Fibroblast of peridontal ligament (primary cell): ENCODE measurements at regions not wholly inside any gene's neighbourhood (a gene's known extent, or its start where the extent isn't known, plus 50 kb on each side); places are given as distances from the start of the nearest gene placed in this dataset.

ENCODE experiments used
- DNase-seq: peaks from one replicate; pipeline ENCODE4 v3.0.0-alpha.2; 2010; ENCODE audit errors: extremely low read depth

DNA sequence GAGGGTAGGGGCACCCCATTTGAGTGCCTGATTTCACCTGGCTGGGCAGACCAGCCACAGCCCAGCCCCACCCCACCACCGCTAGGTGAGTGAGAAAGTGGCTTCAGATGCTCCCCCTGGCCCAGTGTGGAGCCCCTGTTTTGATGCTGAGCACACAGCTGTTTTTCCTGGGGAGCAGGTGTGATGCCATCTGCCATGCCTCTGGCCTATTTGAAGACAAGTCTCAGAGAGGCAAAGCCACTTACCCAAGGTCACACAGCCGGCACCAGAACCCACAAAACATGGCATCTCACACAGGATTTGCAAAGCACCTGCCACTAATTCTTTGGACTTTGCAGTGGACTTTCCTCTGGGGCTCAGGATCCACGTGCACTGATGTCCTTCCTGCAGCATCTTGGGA, 131.3 kb downstream of the INHBB start:
- DNase-seq, result no peak

DNA sequence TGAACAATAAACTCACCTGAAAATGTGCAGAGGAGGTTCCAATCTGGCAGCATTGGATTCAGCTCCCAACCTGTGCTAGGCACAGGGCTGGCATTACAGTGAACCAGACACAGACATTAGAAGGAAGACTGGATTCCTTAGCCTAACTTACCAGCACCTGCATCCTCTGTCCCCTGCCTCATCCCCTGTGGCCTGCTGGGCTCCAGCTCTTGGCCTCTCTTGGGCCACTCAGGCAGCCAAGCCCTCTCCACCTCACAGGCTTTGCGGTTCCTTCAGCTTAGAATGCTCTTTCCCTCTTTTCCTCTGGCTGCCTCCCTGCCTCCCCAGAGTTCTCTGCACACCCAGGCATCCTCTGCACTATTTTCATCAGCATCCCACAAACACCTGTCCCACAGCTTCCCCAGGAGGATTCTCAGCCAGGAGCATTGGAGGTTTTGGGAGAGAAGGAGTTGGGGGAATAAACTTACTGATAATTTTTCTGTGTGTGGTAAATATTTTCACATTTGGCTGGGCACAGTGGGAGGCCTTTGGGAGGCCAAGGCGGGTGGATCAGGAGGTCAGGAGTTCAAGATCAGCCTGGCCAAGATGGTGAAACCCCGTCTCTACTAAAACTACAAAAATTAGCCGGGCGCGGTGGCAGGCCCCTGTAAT, 132.0 kb downstream of the INHBB start:
- no peak for DNase-seq

- DNase-seq, result no peak
Observed at GRCh38 chr2:120480346-120480902, 134.5 kb downstream of the INHBB start.

DNA sequence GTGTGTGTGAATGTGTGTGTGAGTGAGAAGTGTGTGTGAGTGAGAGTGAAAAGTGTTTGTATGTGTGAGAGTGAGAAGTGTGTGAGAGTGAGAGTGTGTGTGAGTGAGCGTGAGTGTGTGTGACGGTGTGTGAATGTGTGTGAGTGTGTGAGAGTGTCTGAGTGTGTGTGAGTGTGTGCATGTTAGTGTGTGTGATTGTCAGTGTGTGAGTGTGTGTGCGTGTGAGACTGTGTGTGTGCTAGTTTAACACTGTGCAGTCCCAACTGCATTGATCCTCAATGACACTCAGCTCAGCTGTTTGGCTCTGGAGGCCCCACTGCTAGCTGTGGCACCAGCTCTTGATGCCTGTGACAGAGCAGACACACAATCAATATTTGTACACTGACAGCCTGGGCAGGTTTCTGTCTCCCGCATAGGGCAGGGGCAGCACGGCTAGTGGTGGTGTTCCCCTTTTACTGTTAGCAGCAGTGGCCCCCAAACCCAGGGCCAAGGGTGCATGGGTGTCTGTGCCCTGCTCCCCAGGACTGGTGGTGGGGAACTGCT, 135.0 kb downstream of the INHBB start:
- DNase-seq, result no peak

DNA sequence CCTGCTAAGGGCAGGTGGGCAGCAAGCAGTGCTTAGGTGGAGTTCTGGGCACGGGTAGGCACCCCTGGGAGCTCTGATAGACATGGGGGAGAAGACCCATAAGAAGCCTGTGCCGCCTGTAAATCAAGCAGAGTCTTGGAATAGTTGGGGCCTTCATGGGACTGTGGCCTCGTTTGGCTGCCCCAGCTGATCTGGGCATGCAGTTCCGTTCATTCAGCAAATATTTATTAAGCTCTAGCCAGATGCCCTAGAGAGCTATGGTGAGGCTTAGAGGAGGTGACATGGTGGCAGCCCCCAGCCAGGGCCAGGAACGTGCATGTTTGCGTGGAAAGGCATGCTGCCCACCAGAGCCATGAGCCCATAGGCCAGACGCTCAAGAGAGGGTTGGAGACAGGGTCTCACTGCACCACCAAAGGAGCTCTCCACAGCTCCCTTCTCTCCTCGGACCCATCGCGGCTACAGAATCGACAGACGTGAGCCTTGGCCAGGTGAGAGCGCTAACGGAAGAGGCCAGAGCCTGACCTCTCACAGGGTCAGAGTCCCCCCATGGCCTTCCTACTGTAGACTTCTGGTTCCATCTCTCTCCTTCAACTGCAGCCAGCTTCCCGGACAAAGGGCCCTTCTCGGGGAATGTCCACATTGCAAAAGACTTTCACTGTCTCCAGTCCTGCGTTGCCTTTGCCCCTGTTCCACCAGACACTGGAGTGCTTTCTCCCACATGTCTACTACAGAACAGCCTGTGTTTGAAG, 135.7 kb downstream of the INHBB start:
- DNase-seq, result no peak

GRCh38 chr2:120482334-120482733, 136.4 kb downstream of the INHBB start:
- DNase-seq, result no peak

- DNase-seq, result no peak
Observed at GRCh38 chr2:120483355-120483754, 137.4 kb downstream of the INHBB start.

DNA sequence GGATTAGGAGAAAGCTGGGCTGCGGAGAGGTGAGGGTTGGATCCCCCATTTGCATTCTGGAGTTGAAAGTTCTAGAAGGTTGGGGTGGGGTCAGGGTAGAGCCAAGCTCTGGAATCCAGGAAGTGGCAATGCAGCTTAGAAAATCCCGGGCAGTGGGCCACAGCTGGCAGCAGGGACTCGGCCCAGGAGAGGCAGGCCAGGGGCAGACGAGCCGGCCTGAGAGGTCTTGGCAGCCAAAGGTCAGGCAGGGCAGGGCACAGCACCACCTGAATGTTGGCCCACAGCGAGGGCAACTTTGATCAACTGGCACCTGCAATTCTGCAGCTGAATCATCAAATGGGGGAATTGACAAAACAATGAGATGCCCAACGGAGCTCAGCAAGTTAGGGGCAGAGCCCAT, 139.2 kb downstream of the INHBB start:
- no peak for DNase-seq

GRCh38 chr2:120486441-120486840, 140.5 kb downstream of the INHBB start:
- DNase-seq, result no peak

DNA sequence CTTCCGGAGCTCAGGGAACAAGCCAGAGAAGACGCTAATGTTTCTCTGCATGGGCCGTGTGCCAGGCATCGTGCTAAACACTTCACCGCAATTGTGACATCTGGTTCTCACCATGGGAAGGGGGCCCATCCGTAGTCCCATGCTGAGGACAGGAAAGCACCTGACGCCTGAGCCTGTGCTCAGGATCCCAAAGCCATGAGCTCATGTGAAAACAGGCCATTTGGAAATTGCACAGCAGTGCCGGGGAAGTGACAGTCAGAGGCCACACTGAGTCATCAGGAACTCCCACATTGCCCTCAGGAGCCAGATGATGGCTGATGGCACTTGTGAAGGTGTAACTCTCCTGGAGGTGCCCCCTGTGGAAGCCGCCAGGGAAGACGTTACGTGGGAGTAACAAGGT, 141.0 kb downstream of the INHBB start:
- DNase-seq, result no peak

DNA sequence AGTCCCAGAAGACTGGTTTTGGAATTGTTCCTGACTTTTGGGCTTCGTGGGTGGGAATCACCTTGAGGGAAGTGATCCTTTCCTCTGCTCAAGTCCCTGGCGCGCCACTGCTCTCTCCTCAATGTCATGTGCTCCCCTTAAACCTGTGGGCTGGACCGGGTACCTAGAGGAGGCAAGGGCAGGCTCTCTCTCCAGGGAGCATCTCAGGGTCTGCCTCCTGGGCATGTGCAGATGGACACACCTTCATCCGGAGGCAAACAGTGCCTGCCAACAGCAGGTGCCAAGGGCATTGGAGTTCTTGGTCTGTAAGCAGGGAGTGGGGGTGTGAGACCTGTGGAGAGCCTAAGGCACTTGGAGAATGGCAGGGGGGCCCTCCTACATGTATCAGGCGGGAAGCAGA, 142.6 kb downstream of the INHBB start:
- no peak for DNase-seq

DNA sequence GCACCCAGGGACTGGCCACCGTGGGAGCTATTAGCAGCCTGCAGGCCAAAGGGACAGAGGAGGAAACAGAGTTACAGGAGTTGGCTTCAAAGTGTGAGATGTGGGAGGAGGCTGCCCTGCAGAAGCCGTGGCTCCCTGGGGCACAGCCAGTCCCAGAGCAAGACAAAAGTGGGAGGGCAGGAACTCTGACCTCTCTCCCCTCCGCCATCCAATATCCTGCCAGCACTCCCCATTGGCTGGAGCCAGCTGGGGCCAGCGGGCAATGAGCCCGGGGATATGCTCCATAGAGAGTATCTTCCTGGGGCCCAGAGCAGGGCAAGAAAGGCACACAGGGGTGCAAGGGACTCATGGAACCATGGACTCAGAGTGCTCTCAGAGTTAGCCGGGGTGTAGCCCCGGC, 143.1 kb downstream of the INHBB start:
- DNase-seq, result no peak

GRCh38 chr2:120490091-120490798, 144.3 kb downstream of the INHBB start:
- DNase-seq, result no peak

- no peak for DNase-seq
Observed at GRCh38 chr2:120491111-120491625, 145.2 kb downstream of the INHBB start.

- no peak for DNase-seq
Observed at GRCh38 chr2:120493231-120493630, 147.3 kb downstream of the INHBB start.

DNA sequence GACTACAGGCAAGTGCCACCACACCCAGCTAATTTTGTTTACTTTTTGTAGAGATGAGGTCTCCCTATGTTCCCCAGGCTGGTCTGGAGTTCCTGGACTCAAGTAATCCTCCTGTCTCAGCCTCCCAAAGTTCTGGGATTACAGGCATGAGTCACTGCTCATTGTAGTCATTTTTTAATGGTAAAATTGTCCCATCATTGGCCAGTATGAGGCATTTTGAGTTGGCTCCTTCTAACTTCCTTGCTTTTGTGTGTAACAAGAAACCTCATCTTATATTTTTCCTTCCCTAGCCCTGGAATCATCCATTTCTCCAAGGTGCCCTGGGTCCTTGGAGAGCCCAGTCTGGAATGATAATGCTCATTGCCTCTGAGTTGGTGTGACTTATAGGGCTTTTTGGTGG, 148.5 kb downstream of the INHBB start:
- no peak for DNase-seq

DNA sequence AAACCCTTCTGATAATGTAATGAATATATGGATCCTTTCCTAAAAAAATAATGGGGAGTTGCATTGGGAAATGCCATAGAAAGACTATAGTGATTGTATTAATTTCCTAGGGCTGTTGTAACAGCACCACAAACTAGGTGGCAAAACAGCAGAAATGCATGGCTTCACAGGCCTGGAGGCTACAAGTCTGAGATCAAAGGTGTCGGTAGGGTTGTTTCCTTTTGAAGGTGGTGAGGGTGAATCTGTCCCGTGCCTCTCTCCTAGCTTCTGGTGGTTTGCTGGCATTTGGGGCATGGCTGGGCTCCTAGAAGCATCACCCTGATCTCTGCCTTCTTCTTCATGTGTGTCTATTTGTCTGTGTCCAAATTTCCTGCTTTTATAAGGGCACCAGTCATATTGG, 149.7 kb downstream of the INHBB start:
- DNase-seq, result no peak

DNA sequence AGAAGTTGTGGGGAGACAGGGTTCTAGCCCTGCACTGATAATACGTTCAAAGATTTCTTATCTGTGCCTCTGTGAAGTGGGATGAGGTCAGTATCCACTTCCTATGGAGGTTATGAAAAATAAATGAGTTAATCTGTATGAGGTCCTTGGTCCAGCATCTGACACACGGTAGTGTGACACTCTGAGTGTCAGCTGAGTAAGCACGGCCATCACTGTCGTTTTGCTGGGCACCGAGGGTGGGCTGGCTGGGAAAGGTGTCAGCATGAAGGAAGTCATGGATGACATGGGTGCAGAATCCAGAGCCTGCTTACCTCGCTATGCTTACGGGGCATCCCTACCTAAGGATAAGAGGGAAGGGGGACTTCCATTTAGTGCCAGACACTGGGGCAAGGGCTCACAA, 150.3 kb downstream of the INHBB start:
- no peak for DNase-seq

DNA sequence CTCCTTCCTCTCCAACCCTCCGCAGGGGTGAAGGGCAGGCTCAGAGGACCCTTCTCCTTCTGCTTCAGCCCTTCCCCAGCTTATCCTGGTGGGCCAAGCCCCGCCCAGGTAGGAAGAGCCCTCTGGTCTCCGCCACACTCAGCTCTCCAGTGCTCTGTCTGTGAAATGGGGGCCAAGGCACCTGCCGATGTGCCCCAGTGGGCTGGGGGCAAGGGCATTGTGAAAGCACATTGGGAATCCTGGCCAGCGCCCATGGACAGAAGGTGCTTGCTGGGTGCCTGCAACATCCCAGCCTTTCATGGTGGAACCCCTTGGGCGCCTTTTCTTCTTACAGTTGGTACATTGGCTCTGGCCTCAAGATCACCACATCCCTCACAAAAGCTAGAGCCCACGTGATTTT, 150.8 kb downstream of the INHBB start:
- no peak for DNase-seq

GRCh38 chr2:120497261-120497977, 151.5 kb downstream of the INHBB start:
- no peak for DNase-seq

- DNase-seq, result no peak
Observed at GRCh38 chr2:120498121-120498520, 152.2 kb downstream of the INHBB start.
